GM12872 (cell line): ENCODE measurements at regions not wholly inside any gene's neighbourhood (a gene's known extent, or its start where the extent isn't known, plus 50 kb on each side); places are given as distances from the start of the nearest gene placed in this dataset.

Experiments used
- CTCF ChIP-seq: IDR thresholded peaks from 3 replicates; pipeline ENCODE4 v1.5.1; 2011; ENCODE audit warnings: low read depth, mild to moderate bottlenecking, low read length, moderate library complexity; ENCODE audit not compliant: insufficient read depth

- TF ChIP-seq CTCF = no peak
Observed at GRCh38 chr3:5618170-5618569, 430.7 kb downstream of the EDEM1 start.

DNA sequence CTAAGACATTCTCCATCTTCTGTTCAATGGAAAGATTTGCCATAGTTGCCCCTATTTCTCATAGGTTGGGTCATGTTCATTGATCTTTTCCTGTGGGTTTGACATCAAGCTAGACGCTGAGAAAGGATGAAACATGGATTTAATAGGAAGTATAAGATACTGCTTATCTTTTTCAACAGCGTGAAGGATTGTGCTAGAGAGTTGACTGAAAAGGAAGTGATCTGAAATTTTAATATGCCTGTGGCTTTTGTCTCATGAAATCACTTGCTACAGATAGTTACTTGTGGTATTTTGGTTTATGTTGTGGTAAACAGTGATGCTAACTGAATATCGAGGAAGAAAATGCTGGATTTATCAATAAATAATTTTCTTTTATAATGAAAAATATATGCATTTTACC is 442.9 kb downstream of the EDEM1 start:
- no peak for TF ChIP-seq CTCF

GRCh38 chr3:5633960-5634359 is 446.5 kb downstream of the EDEM1 start:
- TF ChIP-seq CTCF = no peak

- TF ChIP-seq CTCF = no peak
Observed at GRCh38 chr3:5634411-5634810, 446.9 kb downstream of the EDEM1 start.

DNA sequence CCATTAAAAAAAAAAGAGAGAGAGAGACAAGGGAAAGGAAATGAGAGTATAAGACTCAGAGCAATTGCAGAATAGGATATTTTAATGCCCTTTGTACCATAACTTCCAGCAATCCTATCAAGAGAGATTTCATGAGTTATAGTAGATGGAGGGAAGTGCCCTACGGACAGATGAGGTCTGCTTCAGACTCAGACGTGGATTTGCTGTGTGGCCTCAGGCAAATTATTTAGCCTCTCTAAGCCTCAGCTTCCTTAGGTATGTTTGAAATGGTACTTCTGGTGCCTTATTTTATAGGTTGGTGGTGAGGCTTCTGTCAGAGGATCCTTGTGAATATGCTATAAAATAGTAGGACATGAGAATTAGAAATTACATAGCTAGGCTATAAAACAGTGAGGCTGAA is 448.2 kb downstream of the EDEM1 start:
- TF ChIP-seq CTCF = no peak

GRCh38 chr3:5638550-5638949 is 451.0 kb downstream of the EDEM1 start:
- TF ChIP-seq CTCF = no peak

- no peak for TF ChIP-seq CTCF
Observed at GRCh38 chr3:5644773-5645670, 457.5 kb downstream of the EDEM1 start.
